ENCODE measurements at regions not wholly inside any gene's neighbourhood (a gene's known extent, or its start where the extent isn't known, plus 50 kb on each side); places are given as distances from the start of the nearest gene placed in this dataset.

- no peak overlapping the region for H3K23ac ChIP-seq (ENCODE audit: insufficient read length)
- H3K27ac ChIP-seq (ENCODE audit: low read depth, low read length), result no peak overlapping the region
These were observed 130.0 kb downstream of the ENC1 start for GRCh38 chr5:74510476-74511075.

More at GRCh38 chr5:74510476-74511075, 130.0 kb downstream of the ENC1 start:
- Histone ChIP-seq H3K79me1 (ENCODE audit: low read depth, low read length) (no peaks in the 10 kb centered on the region), H4K91ac (replicated peaks; ENCODE audit: insufficient read length, low read length) (no peak overlapping the region), H2BK20ac (ENCODE audit: low read length) (no peak overlapping the region), H3K4me1 (replicated peaks in 1 of 4; ENCODE audit: control insufficient read depth in 3 of 4, insufficient read depth in 4 of 4, low read length in 3 of 4) (peaks cover 0 to under 1% (median 0%) of the 10 kb centered on the region in 4 experiments; a peak in 1 of 7 replicates), H2AK5ac (ENCODE audit: low read depth, low read length) (no peak overlapping the region), H3K23me2 (ENCODE audit: low read depth, low read length) (no peaks in the 10 kb centered on the region), H4K5ac (ENCODE audit: insufficient read length, low read depth, low read length) (no peak overlapping the region), H2BK5ac (ENCODE audit: low read depth, low read length) (no peak overlapping the region), H3K36me3 (ENCODE audit: control insufficient read depth in 2 of 4, insufficient read depth in 4 of 4, low read length in 3 of 4) (no peaks in the 10 kb centered on the region), H3K4me2 (ENCODE audit: insufficient read depth in 1 of 2, low read depth in 2 of 2, low read length in 2 of 2) (no peak overlapping the region), H3K18ac (ENCODE audit: extremely low read depth, low read length) (no peak overlapping the region), H3K14ac (ENCODE audit: insufficient read length) (no peak overlapping the region), H4K20me1 (replicated peaks in 1 of 2; ENCODE audit: control insufficient read depth in 1 of 2, insufficient read depth in 2 of 2, low read length in 2 of 2) (no peaks in the 10 kb centered on the region), H3K27me3 (replicated peaks in 1 of 4; ENCODE audit: control insufficient read depth in 3 of 4, extremely low read depth in 1 of 4, insufficient read depth in 3 of 4, low read length in 3 of 4) (no peaks in the 10 kb centered on the region), H3K56ac (replicated peaks; ENCODE audit: insufficient read length, low read depth, low read length) (no peak overlapping the region), H3K4me3 (ENCODE audit: extremely low read depth in 1 of 4, insufficient read depth in 2 of 4, low read depth in 3 of 4, low read length in 4 of 4) (no peak overlapping the region), H4K8ac (ENCODE audit: extremely low read depth, insufficient read depth, low read length) (no peak overlapping the region), H2BK12ac (ENCODE audit: low read depth, low read length) (no peak overlapping the region), H2AFZ (ENCODE audit: low read length) (no peak overlapping the region), H3K4ac (replicated peaks; ENCODE audit: insufficient read length, low read depth, low read length) (no peak overlapping the region), H2BK120ac (replicated peaks; ENCODE audit: low read depth, low read length) (no peak overlapping the region), H2BK15ac (ENCODE audit: low read length) (no peak overlapping the region), H3K79me2 (ENCODE audit: control insufficient read depth in 1 of 2, insufficient read depth in 2 of 2, low read length in 2 of 2) (no peaks in the 10 kb centered on the region), H3K9ac (replicated peaks in 1 of 4; ENCODE audit: extremely low read depth in 1 of 4, low read depth in 3 of 4, low read length in 3 of 4) (no peak overlapping the region), H3K9me3 (ENCODE audit: insufficient read depth in 2 of 2, low read depth in 1 of 2, low read length in 1 of 2) (no peaks in the 10 kb centered on the region)
- ChIA-PET CTCF (ENCODE audit: partially characterized antibody) (interaction anchor here (1.1 kb wide), 1 partner anchor 115 kb away, joined by 3 read pairs; no protein-coding TSS in a partner anchor), POLR2A (ENCODE audit: partially characterized antibody) (no interaction called here)
- DNase-seq (ENCODE audit: low read depth in 1 of 2, low spot score in 2 of 2) (no peak), FAIRE-seq (no peak)
- 100% methylated on average over 1 of the region's 1 CpG; no CpG with 5 or more reads in 1 of the 2 experiments for WGBS, 2 experiments (ENCODE audit: extremely low coverage in 1 of 2, insufficient coverage in 1 of 2, insufficient read length in 1 of 2, insufficient replicate concordance in 2 of 2, low coverage in 1 of 2, low lambda C conversion rate in 2 of 2, missing lambda C conversion rate in 1 of 2)
- TF ChIP-seq NRF1 (IDR thresholded peaks at IDR 0.05; ENCODE audit: low read depth, low read length), result no peak
